Activated CD8-positive, alpha-beta memory T cell treated with anti-CD3 and anti-CD28 coated beads for 36 hours (primary cell): ENCODE measurements at regions not wholly inside any gene's neighbourhood (a gene's known extent, or its start where the extent isn't known, plus 50 kb on each side); places are given as distances from the start of the nearest gene placed in this dataset.

ENCODE experiments used
- CTCF ChIA-PET: fragments of 350-600 bp; sonication (Branson Sonifier 250); formaldehyde crosslinking; loops from one replicate; lab custom pipeline; 2021; ENCODE audit warnings: antibody characterized with exemption; lab: Charles Lee
- POLR2A ChIA-PET: fragments of 350-600 bp; sonication (Branson Sonifier 250); formaldehyde crosslinking; loops from one replicate; lab custom pipeline; 2021; ENCODE audit warnings: antibody characterized with exemption; lab: Charles Lee

- ChIA-PET POLR2A (no interaction called here), CTCF (no interaction called here)
Measured at GRCh38 chr1:193674292-193674944, 488.0 kb upstream of the B3GALT2 start.

GRCh38 chr1:193666485-193667083 is 480.2 kb upstream of the B3GALT2 start:
- ChIA-PET POLR2A (no interaction called here), CTCF (no interaction called here)

- CTCF ChIA-PET: interaction anchor here (0.6 kb wide), 1 partner anchor 14 kb away, joined by 3 read pairs; no protein-coding TSS in a partner anchor
- POLR2A ChIA-PET: no interaction called here
Measured at GRCh38 chr1:193663965-193664364, 477.6 kb upstream of the B3GALT2 start.

- CTCF ChIA-PET: no interaction called here
Measured at GRCh38 chr1:193662030-193662429, 475.6 kb upstream of the B3GALT2 start.

DNA sequence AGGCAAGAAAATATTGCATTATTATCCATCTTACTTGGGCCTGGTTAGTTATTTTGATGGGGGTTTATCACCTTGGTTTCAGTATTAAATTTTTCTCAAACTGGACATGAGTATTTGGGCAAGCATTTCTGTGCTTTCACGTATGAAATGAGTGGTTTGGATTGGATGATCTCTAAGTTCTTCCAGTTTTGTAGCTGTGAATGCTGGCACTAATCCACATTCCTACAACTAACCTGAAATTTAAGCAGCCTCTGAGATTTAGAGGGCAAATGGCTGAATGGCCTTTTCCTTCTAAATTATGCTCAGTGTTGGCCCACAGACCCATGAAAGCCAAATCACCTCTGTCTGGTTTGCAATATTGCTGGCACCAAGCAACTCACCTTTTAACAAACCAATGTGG is 475.0 kb upstream of the B3GALT2 start:
- POLR2A ChIA-PET: no interaction called here
- CTCF ChIA-PET: no interaction called here

More at GRCh38 chr1:193662030-193662429, 475.6 kb upstream of the B3GALT2 start:
- POLR2A ChIA-PET: no interaction called here

DNA sequence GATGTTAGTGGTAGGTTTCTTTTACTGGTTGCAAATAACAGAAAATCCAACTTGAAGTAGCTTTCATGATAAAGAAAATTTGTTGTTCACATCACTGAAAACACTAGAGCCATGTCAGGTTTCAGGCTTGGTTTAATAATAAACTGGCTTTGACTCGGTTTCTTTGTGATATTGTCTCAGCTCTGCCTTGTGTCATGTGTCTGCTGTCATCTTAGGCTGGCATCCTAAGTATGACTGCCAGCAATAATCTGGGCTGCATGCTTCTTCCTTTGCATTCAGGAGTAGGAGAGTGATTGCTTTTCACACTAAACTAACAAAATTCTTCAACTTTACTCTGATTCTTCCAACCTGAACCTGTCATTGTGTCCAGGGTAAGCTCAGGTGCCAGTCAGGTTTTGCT is 474.0 kb upstream of the B3GALT2 start:
- ChIA-PET CTCF (no interaction called here), POLR2A (no interaction called here)

DNA sequence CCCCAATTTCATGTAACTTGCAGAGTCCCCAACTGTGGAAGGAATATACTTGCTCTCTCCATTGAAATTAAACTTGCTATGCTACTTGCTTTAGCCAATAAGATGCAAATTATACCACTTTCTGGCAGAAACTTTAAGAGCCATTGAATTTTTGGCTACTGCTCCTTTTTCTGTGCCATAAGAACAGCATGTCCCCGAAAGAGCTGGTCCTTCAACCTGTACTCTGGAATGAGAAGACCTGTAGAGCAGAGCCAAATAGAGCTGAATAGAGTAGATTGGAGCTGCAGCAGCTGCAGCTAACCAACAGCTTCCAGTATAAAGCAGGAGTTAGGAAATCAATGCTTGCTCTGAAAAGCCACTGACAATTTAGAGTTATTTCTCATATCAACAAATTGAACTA is 472.3 kb upstream of the B3GALT2 start:
- ChIA-PET POLR2A (no interaction called here), CTCF (no interaction called here)

GRCh38 chr1:193658081-193658480 is 471.7 kb upstream of the B3GALT2 start:
- ChIA-PET POLR2A (no interaction called here), CTCF (no interaction called here)

GRCh38 chr1:193657552-193657951 is 471.1 kb upstream of the B3GALT2 start:
- CTCF ChIA-PET: no interaction called here

GRCh38 chr1:193656841-193657240 is 470.4 kb upstream of the B3GALT2 start:
- ChIA-PET CTCF (no interaction called here), POLR2A (no interaction called here)

More at GRCh38 chr1:193657552-193657951, 471.1 kb upstream of the B3GALT2 start:
- POLR2A ChIA-PET: no interaction called here

- POLR2A ChIA-PET: no interaction called here
- CTCF ChIA-PET: no interaction called here
Measured at GRCh38 chr1:193654951-193655735, 468.7 kb upstream of the B3GALT2 start.

GRCh38 chr1:193649587-193649986 is 463.2 kb upstream of the B3GALT2 start:
- ChIA-PET POLR2A (no interaction called here), CTCF (no interaction called here)

- ChIA-PET CTCF (no interaction called here), POLR2A (interaction anchor here (0.6 kb wide), 1 partner anchor 43 kb away, joined by 3 read pairs; no protein-coding TSS in a partner anchor)
Measured at GRCh38 chr1:193634876-193635275, 448.5 kb upstream of the B3GALT2 start.

GRCh38 chr1:193634470-193634869 is 448.1 kb upstream of the B3GALT2 start:
- CTCF ChIA-PET: no interaction called here

DNA sequence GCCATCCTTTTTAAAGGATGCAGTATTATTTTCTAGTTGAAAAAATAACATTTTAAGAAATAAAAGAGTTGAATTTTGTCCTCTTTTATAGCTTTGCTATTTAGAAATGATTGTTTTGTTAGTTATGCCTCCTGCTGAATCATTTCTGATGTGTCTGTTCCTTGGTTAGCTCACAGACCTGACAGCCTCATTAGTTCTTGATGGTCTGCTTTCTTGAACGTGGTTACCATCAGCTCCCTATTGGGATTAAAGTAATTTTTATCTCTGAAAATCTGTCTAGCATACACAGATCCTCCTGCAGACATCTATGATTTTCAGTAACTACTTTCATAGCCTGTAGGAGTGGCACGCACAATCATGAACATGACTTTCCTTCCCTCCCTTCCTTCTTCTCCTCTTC is 447.6 kb upstream of the B3GALT2 start:
- ChIA-PET CTCF (no interaction called here), POLR2A (no interaction called here)

More at GRCh38 chr1:193634470-193634869, 448.1 kb upstream of the B3GALT2 start:
- POLR2A ChIA-PET: interaction anchor here (0.6 kb wide), 1 partner anchor 42 kb away, joined by 3 read pairs; no protein-coding TSS in a partner anchor

- ChIA-PET POLR2A (no interaction called here), CTCF (no interaction called here)
Measured at GRCh38 chr1:193633093-193633492, 446.7 kb upstream of the B3GALT2 start.

GRCh38 chr1:193631306-193631705 is 444.9 kb upstream of the B3GALT2 start:
- ChIA-PET POLR2A (no interaction called here), CTCF (no interaction called here)

DNA sequence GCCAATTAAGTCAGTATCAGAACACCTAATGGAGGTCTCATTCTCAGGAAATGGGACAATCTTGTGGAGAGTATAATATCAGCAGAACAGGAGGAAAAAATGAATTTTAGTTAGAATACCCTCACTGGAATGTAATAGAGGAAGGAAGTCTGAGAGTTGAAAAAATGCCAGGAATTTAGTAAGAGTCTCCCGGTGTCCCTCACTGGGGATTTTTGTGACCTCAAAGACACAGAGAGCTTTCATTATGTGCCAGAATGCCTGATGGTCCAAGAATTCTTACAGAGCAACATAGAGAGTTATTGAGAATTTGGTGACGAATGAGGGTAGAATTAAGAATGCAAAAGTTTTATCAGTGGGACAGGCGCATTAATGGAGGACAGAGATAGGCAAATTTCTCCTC is 443.5 kb upstream of the B3GALT2 start:
- POLR2A ChIA-PET: no interaction called here
- CTCF ChIA-PET: no interaction called here

- ChIA-PET CTCF (interaction anchor here (0.8 kb wide), 1 partner anchor 23 kb away, joined by 3 read pairs; no protein-coding TSS in a partner anchor), POLR2A (no interaction called here)
Measured at GRCh38 chr1:193626695-193627094, 440.3 kb upstream of the B3GALT2 start.

DNA sequence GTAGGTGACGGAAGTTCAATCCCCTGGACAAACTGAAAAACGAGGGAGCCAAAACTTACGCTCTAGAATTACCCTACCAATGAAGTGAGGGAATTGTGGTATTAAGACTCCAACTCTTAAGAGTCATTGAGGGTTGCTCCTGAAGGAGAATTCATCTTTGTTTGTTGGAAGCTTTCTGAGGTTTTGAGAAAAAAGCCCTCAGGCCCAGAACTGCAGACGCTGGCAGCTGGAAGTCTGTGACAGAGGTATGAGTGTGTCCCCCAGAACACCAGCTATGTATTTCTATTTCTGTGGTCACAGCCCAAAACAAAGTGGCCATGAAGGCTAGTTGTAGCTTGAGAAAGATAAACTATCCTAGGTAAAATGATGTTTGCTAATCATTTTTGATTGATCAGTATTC is 438.8 kb upstream of the B3GALT2 start:
- ChIA-PET CTCF (no interaction called here), POLR2A (no interaction called here)
